DND-41 (cell line): ENCODE measurements at regions not wholly inside any gene's neighbourhood (a gene's known extent, or its start where the extent isn't known, plus 50 kb on each side); places are given as distances from the start of the nearest gene placed in this dataset.

Source experiments
- ATAC-seq: fragments of 200-7000 bp; cut with Tn5 transposase; 3 replicates; pipeline ENCODE4 v1.9.1; 2021; ENCODE audit warnings: low read depth; ENCODE audit not compliant: insufficient read depth
- DNase-seq: peaks from one replicate; pipeline ENCODE4 v3.0.0-alpha.2; 2020
- H2AFZ ChIP-seq: 2 replicates; pipeline ENCODE4 v1.6.0; 2012; ENCODE audit warnings: low read depth, low read length
- H3K27ac ChIP-seq: 2 replicates; pipeline ENCODE4 v1.5.1; 2012; ENCODE audit warnings: low read length, inconsistent platforms
- H3K27me3 ChIP-seq: fragments of 200-600 bp; sonication (generic); 2 replicates; pipeline ENCODE4 v1.6.0; 2012; ENCODE audit warnings: low read length, mild to moderate bottlenecking, inconsistent platforms; ENCODE audit not compliant: insufficient read depth, poor library complexity
- H3K36me3 ChIP-seq: 2 replicates; pipeline ENCODE4 v1.5.1; 2012; ENCODE audit warnings: low read length, inconsistent platforms; ENCODE audit not compliant: insufficient read depth
- H3K4me1 ChIP-seq: 2 replicates; pipeline ENCODE4 v1.5.1; 2012; ENCODE audit warnings: mild to moderate bottlenecking, low read length; ENCODE audit not compliant: insufficient read depth
- H3K4me2 ChIP-seq: 2 replicates; pipeline ENCODE4 v1.6.0; 2012; ENCODE audit warnings: mild to moderate bottlenecking, moderate library complexity, low read length, inconsistent platforms; ENCODE audit not compliant: insufficient read depth
- H3K4me3 ChIP-seq, 2 experiments: fragments of 200-600 bp in 1 of 2; shearing (Covaris generic) in 1 of 2; 2 replicates each; pipeline ENCODE4 v1.5.1; 2012 to 2016; ENCODE audit warnings: inconsistent platforms in 2 of 2, low read length in 2 of 2, mild to moderate bottlenecking in 2 of 2, low read depth in 1 of 2, moderate library complexity in 1 of 2
- H3K79me2 ChIP-seq: 2 replicates; pipeline ENCODE4 v1.6.0; 2012; ENCODE audit warnings: low read length, inconsistent platforms; ENCODE audit not compliant: insufficient read depth
- H3K9ac ChIP-seq: 2 replicates; pipeline ENCODE4 v1.6.0; 2012; ENCODE audit warnings: low read depth, mild to moderate bottlenecking, inconsistent platforms, low read length, moderate library complexity
- H3K9me3 ChIP-seq: 2 replicates; pipeline ENCODE4 v1.5.1; 2012; ENCODE audit warnings: low read length, moderate library complexity, mild to moderate bottlenecking, inconsistent platforms; ENCODE audit not compliant: insufficient read depth, severe bottlenecking
- H4K20me1 ChIP-seq: 2 replicates; pipeline ENCODE4 v1.6.0; 2012; ENCODE audit warnings: low read length; ENCODE audit not compliant: insufficient read depth
- CTCF ChIP-seq: IDR thresholded peaks from 2 replicates; pipeline ENCODE4 v1.5.1; 2012; ENCODE audit warnings: borderline replicate concordance, low read length, moderate library complexity, mild to moderate bottlenecking; ENCODE audit not compliant: poor library complexity, severe bottlenecking; ENCODE audit errors: extremely low read depth
- EZH2 ChIP-seq: IDR thresholded peaks from 3 replicates; pipeline ENCODE4 v1.6.1; 2012; ENCODE audit warnings: borderline replicate concordance, low read depth, mild to moderate bottlenecking, moderate library complexity, low read length, inconsistent platforms; ENCODE audit not compliant: severe bottlenecking

- Histone ChIP-seq H3K36me3 (no peaks in the 10 kb centered on the region), H3K79me2 (no peaks in the 10 kb centered on the region), H3K27me3 (no peaks in the 10 kb centered on the region), H3K4me3 (no peak overlapping the region), H2AFZ (no peak overlapping the region), H3K9ac (no peak overlapping the region), H3K4me1 (no peaks in the 10 kb centered on the region), H3K9me3 (no peaks in the 10 kb centered on the region), H3K4me2 (no peak overlapping the region), H4K20me1 (no peaks in the 10 kb centered on the region), H3K27ac (no peak overlapping the region)
- ATAC-seq (no peak), DNase-seq (no peak)
- TF ChIP-seq EZH2 (no peak), CTCF (no peak)
Observed at GRCh38 chr18:68098655-68099054, 582.1 kb upstream of the DSEL start.

GRCh38 chr18:68086481-68086880 is 570.0 kb upstream of the DSEL start:
- Histone ChIP-seq H3K4me2 (no peak overlapping the region), H3K27me3 (no peaks in the 10 kb centered on the region), H3K9ac (no peak overlapping the region), H4K20me1 (no peaks in the 10 kb centered on the region), H3K9me3 (no peaks in the 10 kb centered on the region), H2AFZ (no peak overlapping the region), H3K4me1 (no peaks in the 10 kb centered on the region), H3K27ac (no peak overlapping the region), H3K36me3 (no peaks in the 10 kb centered on the region), H3K79me2 (no peaks in the 10 kb centered on the region), H3K4me3 (no peak overlapping the region)
- TF ChIP-seq EZH2 (no peak), CTCF (no peak)
- ATAC-seq (no peak), DNase-seq (no peak)

- no peak for ATAC-seq
- TF ChIP-seq EZH2 (no peak), CTCF (no peak)
Observed at GRCh38 chr18:68085251-68085650, 568.7 kb upstream of the DSEL start.

GRCh38 chr18:68083776-68084175 is 567.3 kb upstream of the DSEL start:
- H2AFZ ChIP-seq, result no peak overlapping the region
- no peaks in the 10 kb centered on the region for H3K79me2 ChIP-seq
- no peak overlapping the region for H3K4me2 ChIP-seq
- no peak for TF ChIP-seq CTCF
- TF ChIP-seq EZH2, result no peak
- H3K27ac ChIP-seq, result no peak overlapping the region
- no peak for ATAC-seq
- H3K4me1 ChIP-seq, result no peaks in the 10 kb centered on the region
- no peak overlapping the region for H3K9ac ChIP-seq
- H3K9me3 ChIP-seq, result no peaks in the 10 kb centered on the region
- H3K27me3 ChIP-seq, result no peaks in the 10 kb centered on the region
- DNase-seq, result no peak
- H3K36me3 ChIP-seq, result no peaks in the 10 kb centered on the region
- no peaks in the 10 kb centered on the region for H4K20me1 ChIP-seq
- no peak overlapping the region for H3K4me3 ChIP-seq

More at GRCh38 chr18:68085251-68085650, 568.7 kb upstream of the DSEL start:
- no peaks in the 10 kb centered on the region for H4K20me1 ChIP-seq
- no peaks in the 10 kb centered on the region for H3K9me3 ChIP-seq
- no peak overlapping the region for H2AFZ ChIP-seq
- H3K4me2 ChIP-seq, result no peak overlapping the region
- H3K4me3 ChIP-seq, result no peak overlapping the region
- H3K36me3 ChIP-seq, result no peaks in the 10 kb centered on the region
- no peak overlapping the region for H3K27ac ChIP-seq
- H3K9ac ChIP-seq, result no peak overlapping the region
- no peaks in the 10 kb centered on the region for H3K79me2 ChIP-seq
- no peaks in the 10 kb centered on the region for H3K4me1 ChIP-seq
- no peak for DNase-seq
- no peaks in the 10 kb centered on the region for H3K27me3 ChIP-seq
